Femur (tissue), 1 donor: ENCODE measurements at regions not wholly inside any gene's neighbourhood (a gene's known extent, or its start where the extent isn't known, plus 50 kb on each side); places are given as distances from the start of the nearest gene placed in this dataset.

Source experiments
- DNase-seq: peaks from one replicate; pipeline ENCODE4 v3.0.0-alpha.2; 2017

GRCh38 chr12:60391051-60391450, 795.2 kb downstream of the SLC16A7 start:
- DNase-seq, result no peak

- DNase-seq, result no peak
Measured at GRCh38 chr12:60391791-60392190, 796.0 kb downstream of the SLC16A7 start.

DNA sequence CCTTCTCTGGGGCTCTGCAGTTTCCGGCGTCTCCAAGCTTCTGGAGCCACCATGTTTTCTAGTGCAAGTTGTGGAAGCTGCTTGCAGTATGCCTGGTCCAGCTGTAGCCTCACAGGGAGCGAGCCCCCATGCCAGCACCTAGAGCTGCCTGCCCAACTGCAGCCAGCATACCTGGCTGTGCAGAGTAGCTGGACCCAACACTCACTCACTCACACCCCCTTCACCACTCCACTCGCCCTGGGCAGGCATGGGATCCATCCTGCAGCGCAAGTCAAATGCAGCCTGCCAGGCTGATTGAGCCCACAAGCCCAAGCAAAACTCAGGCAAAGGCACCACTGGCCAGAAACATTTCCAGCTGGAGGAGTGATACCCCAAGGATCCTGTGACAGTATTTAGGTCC, 797.3 kb downstream of the SLC16A7 start:
- DNase-seq, result no peak

GRCh38 chr12:60394665-60395064, 798.8 kb downstream of the SLC16A7 start:
- no peak for DNase-seq

GRCh38 chr12:60398547-60398946, 802.7 kb downstream of the SLC16A7 start:
- no peak for DNase-seq

- no peak for DNase-seq
Measured at GRCh38 chr12:60399064-60399463, 803.2 kb downstream of the SLC16A7 start.

DNA sequence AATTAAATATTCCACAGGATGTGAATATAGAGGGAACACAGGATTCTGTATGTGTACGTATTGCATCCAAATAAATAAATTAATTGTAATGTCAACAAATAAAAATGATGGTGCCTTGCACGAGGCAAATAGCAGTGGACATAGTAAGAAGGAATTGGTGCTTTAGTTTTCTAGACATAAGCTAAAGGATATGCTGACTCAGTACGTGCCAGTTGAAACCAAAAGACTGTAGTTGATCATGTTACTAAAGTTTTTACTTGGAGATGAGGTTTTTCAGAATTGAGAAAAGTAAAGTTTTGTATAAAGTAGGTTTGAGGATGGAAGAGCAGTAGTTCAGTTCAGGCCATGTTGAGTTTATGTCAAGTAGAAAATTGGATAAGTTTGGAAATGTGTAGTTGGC, 807.2 kb downstream of the SLC16A7 start:
- no peak for DNase-seq

DNA sequence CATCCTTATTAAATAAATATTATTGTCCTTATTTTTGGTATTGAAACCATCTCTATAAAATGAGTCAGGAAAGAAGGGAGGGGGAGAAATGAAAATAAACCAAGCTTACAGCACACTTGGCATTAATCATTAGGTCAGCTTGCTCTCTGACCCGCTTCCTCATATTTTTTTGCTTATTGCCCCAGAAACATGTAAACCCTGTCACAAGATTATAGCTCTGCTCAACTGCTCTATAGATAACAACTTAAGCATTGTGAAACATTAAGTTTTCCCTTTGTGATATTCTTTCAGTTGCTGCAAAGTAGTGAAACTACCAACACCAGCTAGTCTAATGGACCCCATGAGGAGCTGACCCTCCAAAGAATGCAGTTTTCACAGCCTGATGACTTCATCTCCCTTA, 819.5 kb downstream of the SLC16A7 start:
- DNase-seq, result no peak

- no peak for DNase-seq
Measured at GRCh38 chr12:60419986-60420385, 824.2 kb downstream of the SLC16A7 start.

DNA sequence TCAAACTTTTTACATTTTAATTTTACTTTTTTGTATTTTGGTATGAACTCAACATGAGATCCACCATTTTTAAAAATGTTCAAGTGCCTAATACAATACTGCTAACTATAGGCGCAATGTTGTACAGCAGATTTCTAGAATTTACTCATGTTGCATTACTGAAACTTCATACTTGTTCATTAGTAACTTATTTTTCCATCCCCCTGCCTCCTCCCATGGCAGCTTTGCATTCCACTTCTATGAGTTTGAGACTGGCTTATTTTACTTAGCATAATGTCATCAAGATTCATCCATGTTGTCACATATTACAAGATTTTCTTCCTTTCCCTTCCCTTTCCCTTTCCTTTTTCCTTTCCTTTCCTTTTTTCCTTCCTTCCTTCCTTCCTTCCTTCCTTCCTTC, 825.9 kb downstream of the SLC16A7 start:
- DNase-seq, result no peak

DNA sequence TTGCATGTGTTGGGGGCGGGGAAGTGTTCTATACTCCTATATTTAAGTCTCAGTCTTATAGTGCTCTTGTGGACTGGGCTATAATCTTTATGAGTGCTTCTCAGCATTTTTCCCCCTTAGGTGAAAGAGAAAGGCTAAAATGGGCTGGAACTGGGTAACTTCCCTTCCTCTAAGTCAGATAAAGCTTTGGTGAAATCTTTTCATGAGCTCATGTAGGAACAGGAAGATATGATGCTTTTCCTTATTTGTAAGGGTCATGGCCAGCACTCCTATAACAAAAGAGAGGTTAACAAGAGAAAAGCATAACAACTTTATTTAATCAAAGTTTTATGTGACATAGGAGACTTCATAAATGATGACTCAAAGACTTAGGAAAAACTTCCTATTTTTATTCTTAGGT, 841.5 kb downstream of the SLC16A7 start:
- DNase-seq, result no peak

DNA sequence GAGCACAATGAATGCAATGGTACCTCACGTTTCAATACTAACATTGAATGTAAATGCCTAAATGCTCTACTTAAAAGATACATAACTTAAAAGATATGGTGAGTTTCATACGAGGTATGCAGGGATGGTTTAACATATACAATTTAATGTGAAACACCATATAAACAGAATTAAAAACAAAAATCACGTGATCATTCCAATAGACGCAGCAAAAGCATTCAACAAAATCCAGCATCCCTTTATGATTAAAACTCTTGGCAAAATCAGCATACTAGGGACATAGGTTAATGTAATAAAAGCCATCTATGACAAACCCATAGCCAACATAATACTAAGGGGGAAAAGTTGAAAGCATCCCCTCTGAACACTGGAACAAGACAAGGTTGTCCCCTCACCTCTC, 845.7 kb downstream of the SLC16A7 start:
- DNase-seq, result no peak

- DNase-seq, result no peak
Measured at GRCh38 chr12:60451457-60451856, 855.6 kb downstream of the SLC16A7 start.

GRCh38 chr12:60465060-60465459, 869.2 kb downstream of the SLC16A7 start:
- DNase-seq, result no peak

DNA sequence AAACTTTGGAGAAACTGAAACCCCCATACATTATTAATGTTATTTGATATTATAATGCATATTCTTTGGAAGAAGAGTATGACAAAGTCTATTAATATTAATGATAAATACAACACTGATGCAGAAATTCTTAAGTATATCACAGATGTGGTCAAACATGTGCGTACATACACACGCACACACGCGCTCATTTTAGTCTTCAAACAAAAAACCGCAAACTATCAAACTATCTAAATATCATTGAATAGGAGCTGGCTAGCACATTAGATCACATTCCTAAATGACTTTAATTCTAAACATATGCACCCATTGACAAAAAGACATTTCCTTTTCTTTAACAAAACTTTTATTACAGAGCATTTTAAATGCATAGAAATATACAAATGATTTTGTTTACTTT, 872.7 kb downstream of the SLC16A7 start:
- DNase-seq, result no peak

DNA sequence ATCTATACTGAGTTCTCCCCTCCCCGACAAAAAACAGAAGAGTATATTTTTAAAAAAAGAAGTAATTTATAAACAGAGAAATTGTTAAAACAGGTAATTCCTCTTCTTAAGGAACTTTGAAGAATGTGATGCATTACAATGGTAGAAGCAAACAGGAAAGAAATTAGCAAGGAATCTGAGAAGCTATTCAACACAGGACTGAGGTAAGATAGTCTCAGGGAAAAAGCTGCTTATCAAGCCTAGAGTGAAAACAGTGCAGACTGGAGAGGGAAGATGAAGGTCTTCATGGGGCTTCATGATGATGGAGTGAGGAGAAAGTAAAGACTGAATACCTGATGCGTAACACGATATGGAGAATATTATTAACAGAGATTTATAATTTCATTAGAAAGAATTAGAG, 880.0 kb downstream of the SLC16A7 start:
- no peak for DNase-seq

- no peak for DNase-seq
Measured at GRCh38 chr12:60487284-60487683, 891.5 kb downstream of the SLC16A7 start.

DNA sequence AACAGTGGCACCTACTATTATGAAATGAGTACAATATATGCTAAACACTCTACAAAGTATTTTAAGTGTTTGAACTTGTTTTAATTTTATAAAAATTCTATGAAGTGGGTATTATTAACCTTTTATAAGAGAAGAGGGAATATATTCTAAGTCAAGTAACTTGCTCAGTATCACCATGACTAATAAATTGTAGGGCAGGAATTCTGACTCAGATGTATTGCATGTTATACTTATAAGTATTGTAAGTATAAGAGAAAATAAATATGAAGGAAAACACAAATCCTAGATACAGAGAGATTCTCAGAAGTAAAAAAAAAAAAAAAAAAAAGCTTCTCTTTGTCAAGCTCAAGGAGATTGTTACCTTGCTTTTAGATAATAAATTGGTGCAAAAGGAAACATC, 893.2 kb downstream of the SLC16A7 start:
- DNase-seq, result no peak

- no peak for DNase-seq
Measured at GRCh38 chr12:60494244-60494643, 898.4 kb downstream of the SLC16A7 start.

- no peak for DNase-seq
Measured at GRCh38 chr12:60498656-60499055, 902.8 kb downstream of the SLC16A7 start.

GRCh38 chr12:60501124-60501729, 905.4 kb downstream of the SLC16A7 start:
- no peak for DNase-seq

GRCh38 chr12:60522684-60523400, 927.0 kb downstream of the SLC16A7 start:
- DNase-seq, result no peak

DNA sequence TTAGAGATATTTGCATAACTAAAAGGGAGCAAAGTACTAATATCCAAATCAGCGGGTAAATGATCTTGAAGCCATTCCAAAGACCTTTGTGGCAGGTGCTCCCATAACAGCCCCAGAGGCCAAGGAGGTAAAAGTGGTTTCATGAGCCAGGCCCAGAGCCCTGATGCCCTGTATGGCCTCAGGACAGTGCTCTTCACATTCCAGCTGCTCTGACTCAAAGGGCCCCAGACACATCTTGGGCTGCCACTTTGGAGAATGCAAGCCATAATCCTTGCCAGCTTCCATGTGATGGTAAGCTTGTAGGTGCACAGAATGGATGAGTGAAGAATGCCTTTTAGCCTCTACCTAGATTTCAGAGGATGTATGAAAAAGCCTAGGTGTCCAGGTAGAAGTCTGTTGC, 933.4 kb downstream of the SLC16A7 start:
- no peak for DNase-seq

DNA sequence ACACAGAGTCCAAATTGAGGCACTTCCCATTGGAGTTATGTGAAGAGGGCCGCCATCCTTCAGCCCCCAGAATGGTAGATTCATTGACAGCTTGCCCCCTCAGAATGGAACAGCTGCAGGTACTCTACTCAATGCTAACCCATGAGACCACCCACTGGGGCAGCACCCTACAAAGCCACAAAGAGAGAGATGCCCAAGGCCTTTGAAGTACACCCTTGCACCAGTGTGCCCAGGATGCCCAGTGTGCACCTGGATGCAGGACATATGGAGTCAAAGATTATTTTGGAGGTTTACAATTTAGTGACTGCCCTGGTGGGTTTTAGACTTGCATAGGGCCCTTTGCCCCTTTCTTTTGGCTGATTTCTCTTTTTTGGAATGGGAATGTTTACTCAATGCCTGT, 933.9 kb downstream of the SLC16A7 start:
- DNase-seq, result no peak

DNA sequence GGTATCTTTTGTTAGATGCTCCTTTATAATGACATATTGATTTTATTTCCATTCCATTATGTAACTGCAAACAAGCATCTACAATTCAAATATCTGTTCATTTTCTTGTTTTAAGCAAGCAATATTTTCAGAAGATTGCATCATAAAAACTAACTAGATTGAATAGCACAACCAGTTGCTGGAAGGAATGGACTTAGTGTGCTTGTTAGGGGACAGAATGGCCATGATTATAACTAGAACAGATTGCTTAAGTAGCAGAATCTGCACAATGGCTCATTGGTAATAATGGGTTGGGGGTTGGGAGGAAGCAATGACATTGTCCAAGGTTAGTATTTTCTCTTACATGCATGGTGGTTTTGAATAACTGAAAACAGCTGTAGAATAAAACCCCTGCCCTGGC, 939.5 kb downstream of the SLC16A7 start:
- no peak for DNase-seq
